ENCODE measurements at regions not wholly inside any gene's neighbourhood (a gene's known extent, or its start where the extent isn't known, plus 50 kb on each side); places are given as distances from the start of the nearest gene placed in this dataset.
"Not testable (repeated sequence)": the region's sequence is repeated elsewhere in the genome, so short reads cannot be mapped to it uniquely, and the experiment has no call there.

DNA sequence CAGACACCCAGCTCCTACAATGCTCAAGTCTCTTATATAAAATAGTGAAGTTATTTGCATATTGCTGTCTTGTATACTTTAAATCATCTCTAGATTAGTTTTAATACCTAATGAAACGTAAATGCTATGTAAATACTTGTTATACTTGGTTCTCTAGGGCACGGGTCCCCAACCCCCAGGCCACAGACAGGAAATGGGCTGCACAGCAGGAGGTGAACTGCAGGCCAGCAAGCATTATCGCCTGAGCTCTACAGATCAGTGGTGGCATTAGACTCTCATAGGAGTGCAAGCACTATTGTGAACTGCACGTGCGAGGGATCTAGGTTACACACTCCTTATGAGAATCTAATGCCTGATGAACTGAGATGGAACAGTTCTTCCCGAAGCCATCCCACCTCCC is 395.9 kb upstream of the EMCN start:
- TF ChIP-seq, protein P1, sequence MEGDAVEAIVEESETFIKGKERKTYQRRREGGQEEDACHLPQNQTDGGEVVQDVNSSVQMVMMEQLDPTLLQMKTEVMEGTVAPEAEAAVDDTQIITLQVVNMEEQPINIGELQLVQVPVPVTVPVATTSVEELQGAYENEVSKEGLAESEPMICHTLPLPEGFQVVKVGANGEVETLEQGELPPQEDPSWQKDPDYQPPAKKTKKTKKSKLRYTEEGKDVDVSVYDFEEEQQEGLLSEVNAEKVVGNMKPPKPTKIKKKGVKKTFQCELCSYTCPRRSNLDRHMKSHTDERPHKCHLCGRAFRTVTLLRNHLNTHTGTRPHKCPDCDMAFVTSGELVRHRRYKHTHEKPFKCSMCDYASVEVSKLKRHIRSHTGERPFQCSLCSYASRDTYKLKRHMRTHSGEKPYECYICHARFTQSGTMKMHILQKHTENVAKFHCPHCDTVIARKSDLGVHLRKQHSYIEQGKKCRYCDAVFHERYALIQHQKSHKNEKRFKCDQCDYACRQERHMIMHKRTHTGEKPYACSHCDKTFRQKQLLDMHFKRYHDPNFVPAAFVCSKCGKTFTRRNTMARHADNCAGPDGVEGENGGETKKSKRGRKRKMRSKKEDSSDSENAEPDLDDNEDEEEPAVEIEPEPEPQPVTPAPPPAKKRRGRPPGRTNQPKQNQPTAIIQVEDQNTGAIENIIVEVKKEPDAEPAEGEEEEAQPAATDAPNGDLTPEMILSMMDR (IDR thresholded peaks at IDR 0.05; ENCODE audit: low read depth, low read length, missing control alignments), result no peak
- DNase-seq (ENCODE audit: low read depth), result no peak
- H3K4me3 ChIP-seq (ENCODE audit: low read depth, low read length), result no peak overlapping the region

DNA sequence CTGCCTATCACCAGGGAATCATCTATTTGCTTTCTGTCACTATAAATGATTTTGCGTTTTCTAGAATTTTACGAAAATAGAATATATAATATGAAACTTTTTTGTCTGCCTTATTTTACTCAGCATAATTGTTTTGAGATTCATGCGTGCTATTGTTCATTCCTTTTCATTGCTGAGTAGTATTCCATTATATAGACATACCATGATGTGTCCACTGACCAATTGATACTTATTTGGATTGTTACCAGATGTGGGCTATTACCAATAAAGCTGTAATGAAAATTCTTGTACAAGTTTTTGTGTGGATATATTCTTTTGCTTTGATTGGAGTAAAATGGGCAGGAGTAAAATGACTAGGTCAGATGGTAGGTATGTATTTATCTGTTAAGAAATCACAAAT is 390.7 kb upstream of the EMCN start:
- TF ChIP-seq, protein P1 (IDR thresholded peaks at IDR 0.05; ENCODE audit: low read depth, low read length, missing control alignments), result no peak
- no peak overlapping the region for H3K4me3 ChIP-seq (ENCODE audit: low read depth, low read length)
- no peak for DNase-seq (ENCODE audit: low read depth)

DNA sequence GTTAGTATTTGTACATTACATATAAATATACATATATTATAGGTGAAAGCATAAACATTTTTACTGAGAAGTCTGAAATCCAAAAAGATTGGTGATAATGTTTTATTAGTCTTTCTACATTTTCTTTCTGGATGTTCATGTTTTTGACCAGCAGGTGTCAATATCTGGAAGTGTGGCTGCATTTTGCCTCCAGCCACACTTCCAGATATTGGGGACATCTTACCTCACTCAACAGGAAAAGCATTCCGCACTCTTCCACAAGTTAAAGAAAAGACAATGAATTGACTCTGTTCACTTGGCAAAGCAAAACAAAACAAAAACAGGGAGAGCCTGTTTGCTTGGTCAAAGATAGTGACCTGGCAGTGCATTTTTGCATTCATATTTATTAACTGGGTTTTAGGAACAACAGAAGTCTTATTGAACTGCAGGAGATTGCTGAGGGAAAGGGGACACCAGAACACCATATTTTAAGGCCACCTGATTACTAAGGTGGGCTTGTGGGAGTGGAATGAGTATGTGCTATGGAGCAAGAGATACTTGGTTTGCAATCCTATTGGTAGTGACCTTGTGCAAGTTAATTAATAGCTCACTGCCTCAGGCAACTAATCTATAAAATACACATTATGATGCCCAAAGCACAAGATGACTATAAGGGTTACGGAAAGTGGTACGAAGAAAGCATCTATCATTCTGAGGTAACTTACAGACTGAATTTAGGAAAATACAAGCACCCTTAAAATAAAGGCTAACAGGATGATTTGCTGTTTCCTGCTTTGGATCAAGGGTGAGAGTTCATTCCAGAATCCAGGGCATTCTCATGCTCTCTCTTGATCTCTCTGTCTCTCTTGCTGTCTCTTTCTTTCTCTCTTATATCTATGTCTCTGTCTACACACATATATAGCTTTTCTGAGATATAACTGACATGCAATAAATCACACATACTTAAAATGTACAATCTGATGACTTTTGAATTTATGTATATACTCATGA is 389.9 kb upstream of the EMCN start:
- H3K4me3 ChIP-seq (ENCODE audit: low read depth, low read length), result no peak overlapping the region
- no peak for DNase-seq (ENCODE audit: low read depth)
- TF ChIP-seq, protein P1 (IDR thresholded peaks at IDR 0.05; ENCODE audit: low read depth, low read length, missing control alignments), result peak; percentile 17

DNA sequence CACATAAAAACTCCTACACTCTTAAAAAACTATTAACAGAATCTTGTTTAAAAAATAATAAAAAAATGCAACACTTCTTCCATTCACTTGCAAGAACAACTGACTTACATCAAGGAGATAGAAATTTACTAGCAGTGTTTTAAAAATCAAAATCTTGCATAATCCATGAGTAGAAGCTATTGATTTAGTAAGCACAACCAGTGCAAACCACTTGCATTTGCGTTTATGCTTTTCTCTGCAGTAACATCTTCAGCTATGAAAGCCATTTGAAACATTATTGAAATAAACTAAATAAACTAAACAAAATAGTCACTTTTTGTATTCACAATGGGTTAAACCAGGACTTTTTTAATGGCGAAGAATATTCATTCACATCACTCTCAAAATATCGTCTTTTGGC is 389.2 kb upstream of the EMCN start:
- no peak for DNase-seq (ENCODE audit: low read depth)
- H3K4me3 ChIP-seq (ENCODE audit: low read depth, low read length), result no peak overlapping the region
- TF ChIP-seq, protein P1 (IDR thresholded peaks at IDR 0.05; ENCODE audit: low read depth, low read length, missing control alignments), result no peak

DNA sequence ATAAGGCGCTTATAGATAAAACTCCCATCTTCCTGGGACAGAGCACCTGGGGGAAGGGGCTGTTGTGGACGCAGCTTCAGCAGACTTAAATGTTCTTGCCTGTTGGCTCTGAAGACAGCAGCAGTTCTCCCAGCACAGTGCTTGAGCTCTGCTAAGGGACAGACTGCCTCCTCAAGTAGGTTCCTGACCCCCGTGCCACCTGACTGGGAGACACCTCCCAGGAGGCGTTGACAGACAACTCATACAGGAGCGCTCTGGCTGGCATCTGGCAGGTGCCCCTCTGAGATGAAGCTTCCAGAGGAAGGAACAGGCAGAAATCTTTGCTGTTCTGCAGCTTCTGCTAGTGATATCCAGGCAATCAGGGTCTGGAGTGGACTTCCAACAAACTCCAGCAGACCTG is 383.1 kb upstream of the EMCN start:
- H3K4me3 ChIP-seq (ENCODE audit: low read depth, low read length); DNase-seq (ENCODE audit: low read depth): not testable (repeated sequence)

DNA sequence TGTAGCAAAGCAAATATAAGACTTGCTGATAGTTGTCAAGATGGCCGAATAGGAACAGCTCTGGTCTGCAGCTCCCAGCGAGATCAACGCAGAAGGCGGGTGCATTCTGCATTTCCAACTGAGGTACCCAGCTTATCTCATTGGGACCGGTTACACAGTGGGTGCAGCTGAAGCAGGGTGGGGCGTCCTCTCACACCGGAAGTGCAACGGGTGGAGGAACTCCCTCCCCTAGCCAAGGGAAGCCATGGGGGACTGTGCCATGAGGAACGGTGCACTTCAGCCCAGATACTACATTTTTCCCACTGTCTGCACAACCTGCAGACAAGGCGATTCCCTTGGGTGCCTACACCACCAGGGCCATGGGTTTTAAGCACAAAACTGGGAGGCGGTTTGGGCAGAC is 382.3 kb upstream of the EMCN start:
- no peak for DNase-seq (ENCODE audit: low read depth)
- no peak overlapping the region for H3K4me3 ChIP-seq (ENCODE audit: low read depth, low read length)

DNA sequence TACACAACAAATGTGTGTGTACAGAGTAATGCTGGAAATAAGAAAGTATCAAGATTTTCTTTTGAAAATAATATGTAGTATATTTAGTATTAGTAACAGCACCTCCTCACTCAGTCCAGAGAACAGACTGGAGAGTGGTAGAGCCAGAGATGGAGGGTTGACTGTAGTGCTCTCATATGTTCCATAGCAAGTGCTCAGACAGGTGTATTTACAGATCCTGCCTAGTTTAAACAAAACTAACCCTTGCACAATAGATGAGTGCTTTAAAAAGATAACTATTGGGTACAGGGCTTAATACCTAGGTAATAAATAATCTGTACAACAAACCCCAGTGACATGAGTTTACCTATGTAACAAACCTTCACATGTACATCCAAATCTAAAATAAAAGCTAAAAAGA is 381.0 kb upstream of the EMCN start:
- TF ChIP-seq, protein P1 (IDR thresholded peaks at IDR 0.05; ENCODE audit: low read depth, low read length, missing control alignments), result no peak
- DNase-seq (ENCODE audit: low read depth), result no peak
- H3K4me3 ChIP-seq (ENCODE audit: low read depth, low read length), result no peak overlapping the region

More for the DNA sequence above, 382.3 kb upstream of the EMCN start:
- TF ChIP-seq, protein P1 (IDR thresholded peaks at IDR 0.05; ENCODE audit: low read depth, low read length, missing control alignments), result no peak

Data from GM12864 (cell line).